ENCODE measurements at regions not wholly inside any gene's neighbourhood (a gene's known extent, or its start where the extent isn't known, plus 50 kb on each side); places are given as distances from the start of the nearest gene placed in this dataset.

- DNase-seq: no peak
Measured at GRCh38 chr2:123971564-123972318, 53.3 kb upstream of the CNTNAP5 start.
